ENCODE measurements at regions not wholly inside any gene's neighbourhood (a gene's known extent, or its start where the extent isn't known, plus 50 kb on each side); places are given as distances from the start of the nearest gene placed in this dataset.

DNA sequence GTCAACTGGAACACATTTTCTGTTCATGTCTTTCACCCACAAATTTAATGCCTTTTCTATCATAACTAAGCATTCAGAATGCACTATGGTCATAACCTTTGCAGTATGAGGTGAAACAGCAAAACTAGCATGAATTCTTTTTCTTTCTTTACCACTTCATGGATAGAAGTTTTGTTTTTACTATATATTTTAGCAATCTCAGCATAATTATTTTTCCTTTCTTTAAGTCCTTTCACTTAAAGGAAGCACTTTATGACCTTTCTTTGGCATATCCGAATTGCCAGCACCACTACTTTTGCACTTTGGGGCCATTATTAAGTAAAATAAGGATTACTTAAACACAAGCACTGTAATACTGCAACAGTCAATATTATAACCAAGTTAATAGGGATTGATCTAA is 115.1 kb upstream of the DKK2 start:
- DNase-seq (ENCODE audit: low spot score in 2 of 2) = no peak
- H3K27ac Mint-ChIP-seq (ENCODE audit: low read depth) = no peak overlapping the region
- no peak for ATAC-seq (replicated peaks; ENCODE audit: extremely low read depth, poor library complexity, severe bottlenecking)
- no peaks in the 10 kb centered on the region for H3K4me1 Mint-ChIP-seq
- no peaks in the 10 kb centered on the region for H3K36me3 Mint-ChIP-seq (ENCODE audit: insufficient read depth)
- no peaks in the 10 kb centered on the region for H3K27me3 Mint-ChIP-seq
- peaks cover 12% of the 10 kb centered on the region for H3K9me3 Mint-ChIP-seq
- no peak overlapping the region for H3K4me3 Mint-ChIP-seq

DNA sequence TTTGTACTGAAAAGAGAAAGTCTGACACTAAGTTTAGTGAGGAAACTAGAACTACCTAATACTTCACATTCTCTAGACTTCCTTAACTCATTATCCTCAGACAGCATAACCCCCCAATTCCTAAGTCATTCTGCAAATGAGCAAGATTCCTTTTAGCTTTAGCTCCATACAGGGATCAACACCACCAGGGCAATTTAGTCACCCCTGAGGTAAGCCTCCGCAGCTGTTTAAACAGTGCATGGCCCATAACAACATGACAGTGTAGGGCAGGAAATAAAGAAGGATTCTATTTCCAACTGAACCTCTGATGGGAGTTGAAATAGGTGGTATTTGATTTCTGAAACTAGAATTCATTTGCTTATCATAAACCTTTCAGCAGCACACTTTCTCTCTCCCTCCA is 112.8 kb upstream of the DKK2 start:
- Mint-ChIP-seq H3K36me3 (ENCODE audit: insufficient read depth) (no peaks in the 10 kb centered on the region), H3K27ac (ENCODE audit: low read depth) (no peak overlapping the region), H3K27me3 (no peaks in the 10 kb centered on the region), H3K9me3 (peaks cover 12% of the 10 kb centered on the region), H3K4me1 (no peaks in the 10 kb centered on the region), H3K4me3 (no peak overlapping the region)
- ATAC-seq (replicated peaks; ENCODE audit: extremely low read depth, poor library complexity, severe bottlenecking) (no peak), DNase-seq (ENCODE audit: low spot score in 2 of 2) (no peak)

DNA sequence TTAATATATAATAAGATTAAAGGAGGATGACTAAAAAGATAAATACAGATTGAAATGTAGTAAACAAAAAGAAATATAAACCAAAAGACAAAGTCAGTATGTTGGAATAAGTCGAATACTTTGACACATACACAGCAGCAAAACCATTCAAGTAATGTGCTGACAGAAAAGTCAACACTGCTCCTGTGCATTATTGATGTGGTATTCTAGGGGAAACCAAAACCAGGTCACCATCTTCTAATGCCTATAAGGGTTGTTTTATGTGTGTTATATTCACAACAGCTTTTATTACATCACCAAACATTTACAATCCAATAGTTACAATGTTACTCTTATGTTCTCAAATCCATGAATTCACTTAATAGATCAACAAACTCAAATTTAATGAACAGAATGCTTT is 111.8 kb upstream of the DKK2 start:
- Mint-ChIP-seq H3K36me3 (ENCODE audit: insufficient read depth) (no peaks in the 10 kb centered on the region), H3K27me3 (no peaks in the 10 kb centered on the region), H3K9me3 (peaks cover 12% of the 10 kb centered on the region), H3K4me3 (no peak overlapping the region), H3K27ac (ENCODE audit: low read depth) (no peak overlapping the region), H3K4me1 (no peaks in the 10 kb centered on the region)
- no peak for ATAC-seq (replicated peaks; ENCODE audit: extremely low read depth, poor library complexity, severe bottlenecking)
- no peak for DNase-seq (ENCODE audit: low spot score in 2 of 2)

DNA sequence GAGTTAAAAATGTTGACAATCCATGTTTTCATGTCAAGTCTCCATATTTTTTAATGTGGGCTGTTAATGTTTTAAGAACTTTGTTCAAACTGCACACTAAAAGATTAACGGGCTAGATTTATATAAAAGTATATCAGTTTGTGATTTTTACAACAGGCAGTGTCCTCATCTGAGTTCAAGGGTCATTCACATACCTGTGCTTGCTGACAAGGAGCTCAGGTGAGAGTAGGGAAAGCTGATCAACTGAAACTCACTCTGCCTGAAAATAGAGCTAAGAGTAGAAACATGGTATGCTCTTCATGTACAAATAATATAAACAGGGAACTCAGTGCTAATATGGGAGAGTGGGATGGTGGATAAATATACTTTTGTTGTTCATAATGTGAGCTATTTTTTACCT is 102.3 kb upstream of the DKK2 start:
- no peak for ATAC-seq (replicated peaks; ENCODE audit: extremely low read depth, poor library complexity, severe bottlenecking)
- Mint-ChIP-seq H3K4me3 (no peak overlapping the region), H3K27me3 (no peaks in the 10 kb centered on the region), H3K4me1 (no peaks in the 10 kb centered on the region), H3K27ac (ENCODE audit: low read depth) (no peak overlapping the region), H3K9me3 (peaks cover 6% of the 10 kb centered on the region), H3K36me3 (ENCODE audit: insufficient read depth) (no peaks in the 10 kb centered on the region)
- no peak for DNase-seq (ENCODE audit: low spot score in 2 of 2)

DNA sequence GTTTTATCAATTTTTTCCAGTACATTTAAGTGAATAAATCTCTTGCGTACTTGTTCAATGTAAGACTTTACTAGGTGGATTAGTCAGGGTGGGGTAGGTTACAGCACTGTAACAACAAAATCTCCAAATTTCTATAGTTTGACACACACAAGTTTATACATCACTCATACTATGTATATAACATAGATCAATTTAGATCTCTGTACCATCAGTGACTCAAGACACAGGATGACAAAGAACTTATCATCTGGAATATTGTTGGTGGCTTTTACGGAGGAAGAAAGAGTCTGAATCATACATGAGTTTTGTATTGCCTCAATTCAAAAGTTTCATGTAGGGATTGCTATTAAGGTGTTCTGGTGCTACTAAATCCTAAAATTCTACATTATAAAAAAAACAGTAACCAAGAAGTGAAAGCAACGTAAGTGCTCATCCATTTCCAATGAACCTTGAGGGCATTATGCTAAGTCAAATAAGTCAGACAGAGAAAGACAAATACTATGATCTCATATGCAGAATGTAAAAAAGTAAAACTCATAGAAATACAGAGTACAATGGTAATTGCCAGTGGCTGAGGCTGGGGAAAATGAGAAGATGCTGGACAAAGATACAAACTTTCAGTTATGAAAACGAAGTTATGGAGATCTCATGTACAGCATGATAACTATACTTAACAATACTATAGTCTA is 98.0 kb upstream of the DKK2 start:
- no peak for ATAC-seq (replicated peaks; ENCODE audit: extremely low read depth, poor library complexity, severe bottlenecking)
- no peaks in the 10 kb centered on the region for H3K27me3 Mint-ChIP-seq

DNA sequence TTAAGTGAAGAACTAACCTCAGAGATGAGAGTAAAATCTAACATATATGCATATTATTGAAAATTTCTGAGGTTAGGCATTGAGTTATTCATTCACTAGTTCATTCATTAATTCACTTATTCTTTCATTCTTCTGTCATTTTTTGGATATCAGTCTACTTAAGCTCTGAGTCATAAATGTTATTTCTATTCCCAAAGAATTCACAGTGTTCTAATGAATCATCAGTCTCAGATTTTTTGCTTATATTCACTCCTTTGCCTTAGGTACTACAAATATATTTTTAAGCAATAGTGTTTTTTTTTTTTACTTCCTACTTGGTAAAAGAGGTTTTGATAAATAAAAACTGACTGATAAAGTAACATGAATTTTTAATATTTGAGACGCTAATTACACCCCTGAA is 95.2 kb upstream of the DKK2 start:
- Mint-ChIP-seq H3K27ac (ENCODE audit: low read depth) (no peak overlapping the region), H3K4me1 (no peaks in the 10 kb centered on the region), H3K27me3 (no peaks in the 10 kb centered on the region), H3K9me3 (peaks cover 6% of the 10 kb centered on the region), H3K36me3 (ENCODE audit: insufficient read depth) (no peaks in the 10 kb centered on the region), H3K4me3 (no peak overlapping the region)
- ATAC-seq (replicated peaks; ENCODE audit: extremely low read depth, poor library complexity, severe bottlenecking) = no peak
- no peak for DNase-seq (ENCODE audit: low spot score in 2 of 2)

More for the DNA sequence above, 98.0 kb upstream of the DKK2 start:
- DNase-seq (ENCODE audit: low spot score in 2 of 2) = no peak
- H3K4me1 Mint-ChIP-seq = no peaks in the 10 kb centered on the region
- H3K36me3 Mint-ChIP-seq (ENCODE audit: insufficient read depth) = no peaks in the 10 kb centered on the region
- H3K9me3 Mint-ChIP-seq = peaks cover 6% of the 10 kb centered on the region
- no peak overlapping the region for H3K4me3 Mint-ChIP-seq
- H3K27ac Mint-ChIP-seq (ENCODE audit: low read depth) = no peak overlapping the region

DNA sequence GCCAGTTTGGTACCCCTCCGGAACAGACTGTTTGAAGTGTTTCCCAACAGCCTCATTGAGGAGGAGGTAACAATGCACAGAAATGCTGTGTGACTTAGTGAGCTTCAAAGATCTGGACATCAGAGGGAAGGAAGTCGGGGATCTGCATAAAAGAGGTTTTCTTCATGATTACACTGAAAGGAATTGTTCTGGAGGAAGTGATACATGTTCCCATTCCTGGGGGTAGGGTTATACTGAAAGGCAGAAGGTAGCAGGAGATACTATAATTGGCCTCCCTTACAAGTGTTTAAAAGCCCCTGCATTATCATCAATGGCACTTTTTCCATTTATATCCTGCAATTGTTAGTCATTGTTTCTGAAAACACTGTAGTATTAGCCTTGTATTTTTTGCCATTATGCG is 94.0 kb upstream of the DKK2 start:
- Mint-ChIP-seq H3K27ac (ENCODE audit: low read depth) (no peak overlapping the region), H3K9me3 (peaks cover 2% of the 10 kb centered on the region), H3K4me1 (no peaks in the 10 kb centered on the region), H3K36me3 (ENCODE audit: insufficient read depth) (no peaks in the 10 kb centered on the region), H3K27me3 (no peaks in the 10 kb centered on the region), H3K4me3 (no peak overlapping the region)
- ATAC-seq (replicated peaks; ENCODE audit: extremely low read depth, poor library complexity, severe bottlenecking) = no peak
- DNase-seq (ENCODE audit: low spot score in 2 of 2) = no peak

DNA sequence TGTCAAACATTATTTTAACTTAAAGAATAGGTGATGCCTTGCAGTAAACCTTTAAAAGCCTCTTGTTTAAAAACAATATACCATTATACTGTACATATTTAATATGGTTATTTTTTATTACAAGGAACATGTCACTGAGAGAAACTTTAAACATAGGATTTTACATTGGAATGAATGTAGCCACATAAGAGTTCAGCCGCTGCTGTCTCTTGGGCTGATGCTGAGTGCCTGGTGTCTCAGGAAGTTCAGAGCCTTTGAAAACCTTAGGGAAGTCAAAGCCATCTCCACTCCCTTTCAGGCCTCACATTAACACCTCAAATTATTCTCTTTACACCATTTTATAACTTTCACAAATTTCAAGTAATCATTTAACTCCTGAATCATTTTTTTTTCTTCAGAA is 93.5 kb upstream of the DKK2 start:
- H3K36me3 Mint-ChIP-seq (ENCODE audit: insufficient read depth) = no peaks in the 10 kb centered on the region
- H3K4me3 Mint-ChIP-seq = no peak overlapping the region
- ATAC-seq (replicated peaks; ENCODE audit: extremely low read depth, poor library complexity, severe bottlenecking) (no peak), DNase-seq (ENCODE audit: low spot score in 2 of 2) (no peak)
- no peaks in the 10 kb centered on the region for H3K9me3 Mint-ChIP-seq
- no peak overlapping the region for H3K27ac Mint-ChIP-seq (ENCODE audit: low read depth)
- no peaks in the 10 kb centered on the region for H3K27me3 Mint-ChIP-seq
- no peaks in the 10 kb centered on the region for H3K4me1 Mint-ChIP-seq

DNA sequence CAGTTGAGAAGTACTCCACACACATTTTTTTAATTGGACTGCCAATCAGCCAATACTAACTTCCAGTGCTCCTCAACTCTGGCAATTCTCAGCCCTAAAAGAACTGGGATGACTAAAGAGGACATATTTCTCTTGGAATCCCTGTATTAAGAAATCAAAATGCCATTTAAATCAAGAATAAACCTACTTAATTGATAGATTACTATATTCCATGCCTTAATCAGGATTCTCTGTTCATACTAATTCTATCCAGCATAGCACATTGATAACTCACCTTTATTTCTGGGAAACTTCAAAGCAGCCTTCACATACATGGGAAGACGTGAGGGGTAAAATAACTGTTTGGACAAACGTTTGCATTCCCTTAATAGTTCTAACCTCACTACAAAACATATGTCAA is 93.0 kb upstream of the DKK2 start:
- Mint-ChIP-seq H3K9me3 (no peaks in the 10 kb centered on the region), H3K4me1 (no peaks in the 10 kb centered on the region), H3K27ac (ENCODE audit: low read depth) (no peak overlapping the region), H3K27me3 (no peaks in the 10 kb centered on the region), H3K36me3 (ENCODE audit: insufficient read depth) (no peaks in the 10 kb centered on the region), H3K4me3 (no peak overlapping the region)
- DNase-seq (ENCODE audit: low spot score in 2 of 2) (no peak), ATAC-seq (replicated peaks; ENCODE audit: extremely low read depth, poor library complexity, severe bottlenecking) (no peak)

DNA sequence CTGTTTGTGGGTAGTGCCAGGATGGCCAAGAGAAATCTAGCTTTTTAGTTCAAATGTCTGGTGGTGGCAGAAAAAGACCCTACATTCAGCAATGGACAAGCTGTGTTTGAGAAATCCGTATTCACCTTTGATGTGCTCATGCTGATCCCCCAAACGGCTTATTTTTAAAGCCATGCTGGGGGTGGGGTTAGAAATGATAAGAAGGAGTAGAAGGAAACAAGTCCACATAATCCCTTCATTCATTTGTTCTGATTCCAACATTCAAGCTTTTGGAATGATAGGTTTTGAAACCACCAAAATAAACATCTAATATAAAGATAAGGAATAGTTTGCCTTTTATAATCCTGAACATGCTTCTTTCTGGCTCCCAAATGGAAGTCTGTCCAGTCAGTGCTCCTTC is 92.0 kb upstream of the DKK2 start:
- Mint-ChIP-seq H3K9me3 (no peaks in the 10 kb centered on the region), H3K27me3 (no peaks in the 10 kb centered on the region), H3K27ac (ENCODE audit: low read depth) (no peak overlapping the region), H3K36me3 (ENCODE audit: insufficient read depth) (no peaks in the 10 kb centered on the region), H3K4me3 (no peak overlapping the region), H3K4me1 (no peaks in the 10 kb centered on the region)
- ATAC-seq (replicated peaks; ENCODE audit: extremely low read depth, poor library complexity, severe bottlenecking) (no peak), DNase-seq (ENCODE audit: low spot score in 2 of 2) (no peak)

DNA sequence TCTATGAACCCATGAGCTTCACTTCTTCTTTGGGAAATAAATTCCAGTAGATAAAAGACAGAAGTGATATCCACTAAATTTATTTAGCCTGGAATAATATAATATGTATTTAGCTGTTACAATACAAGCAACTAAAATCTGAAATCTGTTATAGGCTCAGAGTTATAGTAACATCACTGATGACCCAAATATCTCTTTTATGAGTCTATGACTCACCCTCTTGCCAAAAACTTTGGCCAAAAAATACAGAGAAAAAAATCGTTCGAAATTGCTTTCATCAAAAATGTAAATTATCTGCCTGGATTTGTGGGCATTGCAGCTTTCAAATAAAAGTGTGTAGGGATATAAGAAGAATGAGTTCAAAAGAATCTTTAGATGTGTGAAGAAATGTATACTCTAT is 89.4 kb upstream of the DKK2 start:
- Mint-ChIP-seq H3K9me3 (no peaks in the 10 kb centered on the region), H3K36me3 (ENCODE audit: insufficient read depth) (no peaks in the 10 kb centered on the region), H3K4me3 (no peak overlapping the region), H3K4me1 (no peaks in the 10 kb centered on the region), H3K27ac (ENCODE audit: low read depth) (no peak overlapping the region), H3K27me3 (no peaks in the 10 kb centered on the region)
- DNase-seq (ENCODE audit: low spot score in 2 of 2) = no peak
- no peak for ATAC-seq (replicated peaks; ENCODE audit: extremely low read depth, poor library complexity, severe bottlenecking)

DNA sequence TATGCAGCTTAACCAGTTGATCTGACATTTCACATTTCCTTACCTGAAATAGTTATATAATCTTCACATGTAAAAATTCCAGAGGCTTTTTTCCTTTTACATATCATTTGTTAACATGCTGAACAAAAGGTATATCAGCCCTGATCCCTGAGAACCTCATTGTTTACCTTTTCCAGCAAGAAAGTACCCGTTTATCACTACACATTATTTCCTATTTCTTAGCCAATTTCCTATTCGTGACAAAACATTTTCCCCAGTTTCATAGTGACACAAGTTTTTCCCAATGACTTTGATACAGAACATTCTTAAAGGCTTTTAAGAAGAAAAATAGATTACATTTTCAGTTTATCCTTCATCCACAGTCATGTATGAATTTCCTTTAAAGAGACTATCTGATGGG is 86.6 kb upstream of the DKK2 start:
- Mint-ChIP-seq H3K4me1 (no peaks in the 10 kb centered on the region), H3K9me3 (no peaks in the 10 kb centered on the region), H3K36me3 (ENCODE audit: insufficient read depth) (no peaks in the 10 kb centered on the region), H3K27ac (ENCODE audit: low read depth) (no peak overlapping the region), H3K4me3 (no peak overlapping the region), H3K27me3 (no peaks in the 10 kb centered on the region)
- ATAC-seq (replicated peaks; ENCODE audit: extremely low read depth, poor library complexity, severe bottlenecking) = no peak
- DNase-seq (ENCODE audit: low spot score in 2 of 2) = no peak

DNA sequence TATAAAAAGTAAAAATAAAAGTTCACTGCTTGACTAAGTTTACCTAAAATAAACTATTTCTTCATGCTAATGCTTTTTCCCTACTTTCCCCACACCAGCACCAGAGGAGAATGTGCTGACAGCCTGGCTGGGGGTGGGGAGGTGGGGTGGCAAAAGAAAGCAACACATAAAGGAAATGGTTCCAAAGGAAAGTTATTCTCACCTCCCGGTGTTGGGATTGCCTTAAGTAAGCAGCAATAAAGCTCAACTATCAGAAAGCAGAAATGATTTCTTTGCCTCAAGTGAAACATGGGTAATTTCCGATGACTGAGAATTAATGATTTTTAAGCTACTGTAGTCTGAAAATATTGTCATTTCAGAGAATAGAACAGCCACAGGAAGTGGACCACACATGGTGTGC is 84.5 kb upstream of the DKK2 start:
- DNase-seq (ENCODE audit: low spot score in 2 of 2) (no peak), ATAC-seq (replicated peaks; ENCODE audit: extremely low read depth, poor library complexity, severe bottlenecking) (no peak)
- no peaks in the 10 kb centered on the region for H3K4me1 Mint-ChIP-seq
- H3K27ac Mint-ChIP-seq (ENCODE audit: low read depth) = no peak overlapping the region
- H3K27me3 Mint-ChIP-seq = no peaks in the 10 kb centered on the region
- H3K4me3 Mint-ChIP-seq = no peak overlapping the region
- no peaks in the 10 kb centered on the region for H3K36me3 Mint-ChIP-seq (ENCODE audit: insufficient read depth)
- H3K9me3 Mint-ChIP-seq = no peaks in the 10 kb centered on the region

DNA sequence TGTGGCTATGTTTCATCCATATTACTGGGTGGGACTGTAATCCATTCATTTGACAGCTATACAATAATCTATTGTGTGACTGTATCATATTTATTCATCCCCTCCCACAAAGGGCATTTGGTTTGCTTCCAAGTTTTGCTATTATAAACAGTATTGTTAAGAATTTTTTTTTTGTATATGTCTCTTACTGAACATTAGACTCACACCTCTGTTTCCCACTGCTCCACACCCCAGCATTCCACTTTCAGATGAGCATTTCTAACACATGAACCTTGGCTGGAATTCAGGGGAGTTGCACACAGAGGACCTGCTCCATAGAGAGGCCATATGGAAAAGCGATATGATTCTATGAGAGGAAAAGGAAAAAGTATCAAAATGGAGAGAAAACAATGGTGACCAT is 81.6 kb upstream of the DKK2 start:
- no peaks in the 10 kb centered on the region for H3K9me3 Mint-ChIP-seq
- H3K27me3 Mint-ChIP-seq = no peaks in the 10 kb centered on the region
- DNase-seq (ENCODE audit: low spot score in 2 of 2) (no peak), ATAC-seq (replicated peaks; ENCODE audit: extremely low read depth, poor library complexity, severe bottlenecking) (no peak)
- H3K4me3 Mint-ChIP-seq = no peak overlapping the region
- no peaks in the 10 kb centered on the region for H3K36me3 Mint-ChIP-seq (ENCODE audit: insufficient read depth)
- H3K4me1 Mint-ChIP-seq = no peaks in the 10 kb centered on the region
- no peak overlapping the region for H3K27ac Mint-ChIP-seq (ENCODE audit: low read depth)
